ENCODE measurements at regions not wholly inside any gene's neighbourhood (a gene's known extent, or its start where the extent isn't known, plus 50 kb on each side); places are given as distances from the start of the nearest gene placed in this dataset.
"Not testable (repeated sequence)": the region's sequence is repeated elsewhere in the genome, so short reads cannot be mapped to it uniquely, and the experiment has no call there.

DNA sequence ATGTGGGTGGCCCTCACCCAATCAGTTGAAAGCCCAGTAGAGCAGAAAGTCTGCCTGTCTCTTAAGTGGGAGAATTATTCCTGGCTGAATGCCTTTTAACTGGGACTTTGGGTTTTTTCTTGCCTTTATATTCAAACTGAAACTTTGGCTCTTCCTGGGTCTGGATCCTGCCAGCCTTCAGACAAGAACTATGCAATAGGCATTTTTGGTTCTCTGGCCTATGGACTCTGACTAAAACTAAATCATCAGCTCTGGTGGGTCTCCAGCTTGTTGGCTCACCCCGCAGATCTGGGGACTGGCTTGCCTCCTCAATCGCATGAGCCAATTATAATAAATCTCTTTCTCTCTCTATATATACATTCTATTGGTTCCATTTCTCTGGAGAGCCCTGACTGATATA lies 173.0 kb upstream of the IGF1 start:
- no peak for DNase-seq

DNA sequence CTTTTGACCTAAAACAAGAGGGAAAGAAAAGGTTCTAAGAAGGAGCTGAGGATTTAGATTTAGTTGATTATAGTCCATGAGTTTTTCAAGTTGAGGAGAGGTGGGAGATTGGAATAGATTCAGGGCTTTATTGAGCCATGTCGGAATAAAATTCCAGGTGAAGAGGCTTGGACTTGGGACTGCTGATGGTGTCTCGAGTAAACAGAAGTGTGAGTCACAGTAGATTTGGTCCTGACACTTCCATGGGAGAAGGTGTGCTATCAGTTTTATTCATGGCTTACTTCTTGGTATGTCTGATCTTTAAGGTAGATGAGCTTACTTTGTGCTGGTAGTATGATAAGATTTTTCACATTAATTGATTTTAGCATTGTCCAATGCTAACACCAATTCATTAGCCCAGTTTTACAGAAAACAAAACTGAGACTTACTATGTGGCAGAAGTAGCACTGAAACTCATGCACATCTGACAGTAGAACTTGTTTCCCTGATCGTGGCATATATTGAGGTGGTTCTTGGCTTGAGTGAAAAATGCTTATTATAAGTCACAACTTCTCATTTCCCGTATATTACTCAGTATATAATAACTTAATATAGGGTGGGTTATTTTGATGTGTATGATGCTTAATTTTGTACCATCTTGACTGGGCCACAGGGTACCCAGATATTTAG lies 172.4 kb upstream of the IGF1 start:
- DNase-seq, result no peak

DNA sequence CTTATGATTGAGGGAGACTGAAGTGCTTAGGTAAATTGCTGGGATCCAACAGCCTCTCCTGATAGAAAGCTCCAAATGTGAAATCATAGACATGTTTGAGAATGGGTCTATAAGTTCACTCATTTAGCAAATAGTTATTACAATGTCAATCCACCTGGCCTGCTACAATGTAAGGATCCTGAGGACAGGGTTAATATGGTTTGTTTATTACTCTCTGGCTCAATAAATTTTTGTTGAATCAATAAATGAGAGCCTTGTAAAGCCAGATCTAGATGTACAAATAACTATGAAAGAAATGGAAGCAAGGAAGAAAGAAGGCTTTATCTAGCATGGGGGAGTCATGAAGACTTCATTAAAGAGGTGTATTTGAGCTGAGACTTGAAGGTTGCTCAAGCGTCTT lies 165.6 kb upstream of the IGF1 start:
- DNase-seq, result no peak

DNA sequence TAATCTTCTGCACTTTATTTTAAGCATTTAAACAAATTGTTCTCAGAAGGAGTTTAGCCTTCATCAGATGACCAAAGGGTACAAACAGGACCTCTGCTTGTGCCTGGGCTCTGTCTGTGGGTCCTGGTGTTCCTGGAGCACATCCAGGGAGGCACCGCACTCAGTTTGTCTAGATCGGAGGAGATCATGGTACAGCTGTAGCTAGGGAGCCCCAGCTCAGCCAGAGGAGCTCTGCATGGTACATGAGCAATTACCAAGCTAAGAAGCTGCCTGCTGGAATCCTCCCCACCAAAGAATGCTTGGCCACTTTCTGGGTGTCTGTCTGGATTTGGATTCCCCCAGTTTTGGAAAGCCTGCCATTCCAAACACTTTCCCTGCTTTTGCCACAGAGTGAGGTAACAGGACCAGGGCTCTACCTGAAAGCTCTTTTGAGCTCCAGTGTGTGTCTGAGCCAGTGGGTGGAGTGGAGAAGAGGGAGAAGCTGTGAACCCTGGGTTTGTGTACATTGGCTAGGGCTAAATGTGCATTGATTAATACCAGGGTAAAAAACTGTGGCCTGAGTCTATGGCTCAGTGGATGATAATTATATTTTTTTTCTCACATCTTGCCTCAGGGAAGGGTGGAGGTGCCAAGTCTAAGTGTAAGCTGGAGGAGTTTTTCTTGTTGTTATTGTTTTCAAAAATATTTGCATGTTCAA lies 163.7 kb upstream of the IGF1 start:
- DNase-seq, result no peak

DNA sequence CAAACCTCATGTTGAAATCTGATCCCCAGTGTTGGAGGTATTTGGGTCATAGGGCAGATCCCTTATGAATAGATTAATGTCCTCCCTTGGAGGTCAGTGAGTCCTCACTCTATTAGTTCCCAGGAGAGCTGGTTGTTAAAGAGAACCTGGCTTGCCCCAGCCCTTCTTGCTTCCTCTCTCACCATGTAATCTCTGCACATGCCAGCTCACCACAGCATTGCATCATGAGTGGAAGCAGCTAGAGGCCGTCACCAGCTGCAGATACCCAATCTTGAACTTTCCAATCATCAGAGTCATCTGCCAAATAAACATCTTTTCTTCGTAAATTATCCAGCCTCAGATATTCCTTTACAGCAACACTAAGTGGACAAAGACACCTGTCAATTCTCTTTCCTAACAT lies 161.8 kb upstream of the IGF1 start:
- DNase-seq, result no peak

DNA sequence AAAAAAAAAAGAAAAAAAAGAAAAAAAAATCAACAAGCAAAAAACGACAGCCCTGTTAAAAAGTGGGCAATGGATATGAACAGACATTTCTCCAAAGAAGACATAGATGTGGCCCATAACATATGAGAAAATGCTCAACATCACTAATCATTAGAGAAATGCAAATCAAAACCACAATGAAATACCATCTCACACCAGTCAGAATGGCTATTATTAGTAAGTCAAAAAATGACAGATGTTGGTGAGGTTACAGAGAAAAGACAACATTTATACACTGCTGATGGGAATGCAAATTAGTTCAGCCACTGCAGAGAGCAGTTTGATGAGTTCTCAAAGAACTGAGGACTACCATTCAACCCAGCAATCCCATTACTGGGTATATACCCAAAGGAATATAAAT lies 160.3 kb upstream of the IGF1 start:
- DNase-seq, result not testable (repeated sequence)

DNA sequence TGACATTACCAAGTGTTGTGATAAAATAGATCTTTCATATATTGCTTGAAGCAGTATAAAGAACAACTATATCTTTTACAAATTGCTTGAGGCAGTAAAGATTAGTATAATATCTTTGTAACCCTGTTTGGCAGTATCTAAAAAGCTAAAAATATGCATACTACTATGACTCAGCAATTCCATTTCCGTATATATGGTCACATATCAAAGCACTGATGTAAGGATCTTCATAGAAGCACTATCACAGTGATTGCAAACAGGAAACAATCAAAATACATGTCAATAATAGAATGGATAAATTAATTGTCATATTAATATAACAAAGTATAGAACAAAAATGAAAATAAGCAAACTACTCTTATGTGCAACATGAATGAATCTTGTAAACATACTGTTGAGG lies 158.4 kb upstream of the IGF1 start:
- DNase-seq, result no peak

DNA sequence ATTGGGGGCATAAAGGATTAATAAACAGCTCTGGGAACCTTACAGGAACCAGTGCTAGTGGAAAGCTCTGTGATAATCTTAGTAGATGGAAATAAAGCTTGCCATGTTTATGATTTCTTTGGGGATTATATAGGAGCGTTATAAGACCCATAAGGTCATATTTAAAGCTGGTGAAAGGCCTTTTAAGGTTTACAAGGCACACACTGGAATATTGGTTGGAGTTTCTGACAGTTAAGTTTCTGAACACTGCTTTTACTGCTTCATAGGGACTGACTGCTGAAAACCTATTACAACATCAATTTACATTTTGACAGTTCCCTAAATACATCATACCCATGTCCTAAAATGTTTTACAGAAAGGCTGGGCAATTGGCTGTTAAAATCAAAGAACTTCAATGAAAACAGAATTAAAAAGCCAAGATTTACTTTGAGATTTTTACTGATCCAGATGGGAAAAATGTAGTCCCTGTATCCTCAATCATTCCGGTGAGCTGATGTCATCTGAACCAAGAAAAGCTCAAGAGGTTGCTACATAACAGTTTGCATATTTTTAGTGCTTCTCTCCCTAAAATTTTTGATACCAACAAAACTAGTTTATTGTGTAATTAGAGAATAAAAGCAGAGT lies 153.7 kb upstream of the IGF1 start:
- DNase-seq, result no peak

DNA sequence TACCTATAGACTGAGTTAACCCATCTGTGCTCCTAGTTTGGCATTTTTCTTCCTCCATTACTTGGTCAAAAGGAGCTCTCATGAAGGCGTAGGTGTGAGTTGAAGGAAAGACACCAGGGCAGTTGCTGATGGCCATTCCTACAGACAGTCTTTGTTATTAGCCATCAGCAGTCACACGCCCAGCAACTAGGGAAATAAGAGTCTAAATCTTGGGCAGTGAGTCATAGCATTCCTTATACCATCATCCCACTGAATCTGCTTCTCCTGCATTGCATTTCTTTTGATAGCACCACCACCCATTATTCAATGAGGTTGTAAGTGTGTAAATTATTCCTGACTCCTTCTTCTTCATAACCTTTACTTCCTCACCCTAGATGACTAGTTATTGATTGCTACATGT lies 150.9 kb upstream of the IGF1 start:
- no peak for DNase-seq

DNA sequence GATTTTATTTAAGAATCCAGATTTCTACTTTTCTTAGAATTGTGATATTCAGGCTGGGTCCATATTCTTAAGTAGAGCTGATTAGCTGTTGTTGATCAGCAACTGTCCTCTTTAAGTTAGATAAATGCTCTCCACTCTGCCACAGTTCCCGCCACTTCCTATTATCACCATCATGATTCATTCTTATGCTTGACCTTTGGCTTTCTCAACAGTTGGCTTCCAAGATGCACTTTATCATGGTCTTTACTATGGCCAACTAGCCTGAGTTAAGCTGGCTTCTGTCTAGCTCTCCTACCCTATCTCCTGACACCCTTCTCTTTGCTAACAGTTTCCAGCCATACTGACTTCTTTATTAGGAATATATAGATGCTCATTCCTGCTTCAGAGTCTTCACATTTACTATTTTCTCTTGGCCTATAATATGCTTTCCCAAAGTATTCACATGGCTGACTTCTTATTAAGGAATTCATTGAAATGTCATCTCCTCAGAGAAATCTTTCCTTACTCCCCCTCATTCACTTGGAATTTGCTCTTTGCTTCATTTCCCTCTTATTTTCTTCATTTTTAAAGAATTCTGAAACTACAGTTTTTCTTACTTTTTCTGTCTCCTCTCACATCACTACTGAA lies 149.0 kb upstream of the IGF1 start:
- DNase-seq, result no peak

DNA sequence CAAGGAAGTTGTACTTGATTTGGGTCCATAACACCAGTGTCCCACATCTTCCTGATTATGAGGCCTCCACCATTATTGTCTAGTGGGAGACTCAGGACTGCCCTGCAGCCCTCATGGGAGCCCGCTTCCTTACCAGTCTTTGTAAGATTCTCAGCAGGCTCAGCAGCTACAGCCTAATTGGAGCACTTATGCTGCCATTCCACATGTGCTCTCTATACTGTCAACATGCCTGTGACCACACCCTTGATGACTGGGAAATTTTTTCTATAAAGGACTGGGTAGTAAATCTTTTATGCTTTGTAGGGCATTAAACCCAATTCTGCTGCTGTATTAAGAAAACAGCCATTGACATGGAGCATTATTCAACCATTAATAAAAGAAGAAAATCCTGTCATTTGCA lies 145.5 kb upstream of the IGF1 start:
- no peak for DNase-seq

DNA sequence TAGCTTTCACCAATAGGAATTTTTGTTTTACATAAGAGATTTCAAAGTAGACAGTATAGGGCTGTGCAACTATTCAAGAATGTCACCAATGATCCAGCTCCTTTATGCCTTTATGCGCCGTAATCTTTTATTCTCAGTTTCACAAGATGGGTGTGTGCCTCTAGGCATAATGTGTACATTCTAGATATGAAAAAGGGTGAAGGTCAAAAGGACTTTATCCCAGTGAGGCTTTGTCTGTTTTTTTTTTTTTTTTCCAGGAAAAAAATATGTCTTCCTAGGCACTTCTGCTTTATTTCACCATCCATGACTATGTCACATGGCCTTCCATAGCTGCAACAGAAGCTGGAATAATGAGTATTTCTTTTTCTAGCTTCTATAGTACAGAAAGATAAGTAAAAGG lies 142.3 kb upstream of the IGF1 start:
- peak; percentile 1 for DNase-seq

DNA sequence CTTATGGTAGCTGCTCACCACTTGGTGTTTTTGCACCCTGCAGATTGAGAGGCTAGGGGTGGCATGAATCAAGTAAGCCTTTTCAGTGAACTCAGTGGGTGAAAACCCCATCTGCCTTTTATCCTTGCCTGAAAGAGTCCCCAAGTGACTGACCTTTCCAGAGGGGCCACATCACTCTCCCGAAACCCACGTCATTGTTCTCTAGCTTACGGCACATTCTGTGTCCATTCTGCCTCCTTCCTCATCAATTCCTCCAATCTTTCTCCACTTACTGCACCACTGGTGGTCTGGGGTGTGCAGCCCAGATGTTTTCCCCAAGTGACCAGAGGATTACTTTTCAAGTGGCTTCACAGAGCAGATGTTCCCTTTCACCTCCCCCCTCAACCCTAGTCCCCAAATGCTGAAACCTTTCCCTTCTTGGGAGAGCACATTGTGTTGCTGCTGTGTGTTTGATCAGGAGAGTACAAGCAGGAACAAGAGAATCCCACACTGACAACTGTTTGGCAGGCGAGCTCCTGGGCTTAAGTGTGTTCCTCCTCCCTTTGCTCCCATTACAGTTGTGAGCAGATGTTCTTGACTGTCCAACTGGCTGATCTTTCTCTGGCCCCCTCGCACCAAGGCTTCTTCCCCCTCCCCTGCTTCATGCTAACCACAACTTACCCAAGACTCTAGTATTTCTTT lies 138.0 kb upstream of the IGF1 start:
- DNase-seq, result no peak

DNA sequence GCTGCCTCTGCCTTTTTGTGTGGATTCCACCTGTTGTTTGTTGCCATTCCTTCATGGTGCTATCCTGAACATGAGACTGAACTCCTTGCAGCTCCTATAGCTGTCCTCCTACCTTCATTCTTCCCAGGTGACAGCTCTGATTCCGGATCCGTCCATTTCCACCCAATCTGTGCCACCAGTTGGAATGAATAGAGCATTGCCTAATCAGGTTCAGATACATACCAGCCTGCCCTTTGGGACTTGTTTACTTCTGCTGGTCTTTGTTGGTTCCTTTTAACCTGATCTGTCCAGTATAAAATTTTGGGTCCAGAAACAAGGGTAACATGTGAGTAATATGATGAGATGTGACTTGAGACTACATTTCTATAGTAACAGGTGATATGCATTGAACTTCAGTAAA lies 136.3 kb upstream of the IGF1 start:
- DNase-seq, result no peak

DNA sequence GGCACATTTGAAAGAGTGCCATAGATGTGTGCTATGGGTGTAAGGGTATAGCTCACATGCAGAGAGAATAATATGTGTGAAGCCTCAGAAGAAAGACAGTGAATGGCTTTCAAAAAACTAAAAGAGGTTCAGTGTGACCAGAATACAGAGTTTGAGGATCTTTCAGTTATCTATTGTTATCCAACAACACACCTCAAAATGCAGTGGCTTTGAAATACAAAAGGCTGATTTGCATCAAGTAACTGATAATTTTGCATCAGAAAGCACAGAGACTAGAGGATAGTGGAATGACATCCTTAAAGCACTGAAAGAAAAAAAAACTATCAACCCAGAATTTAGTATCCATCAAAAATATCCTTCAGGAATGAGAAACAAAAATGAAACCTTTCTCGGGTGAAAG lies 131.6 kb upstream of the IGF1 start:
- DNase-seq, result no peak

DNA sequence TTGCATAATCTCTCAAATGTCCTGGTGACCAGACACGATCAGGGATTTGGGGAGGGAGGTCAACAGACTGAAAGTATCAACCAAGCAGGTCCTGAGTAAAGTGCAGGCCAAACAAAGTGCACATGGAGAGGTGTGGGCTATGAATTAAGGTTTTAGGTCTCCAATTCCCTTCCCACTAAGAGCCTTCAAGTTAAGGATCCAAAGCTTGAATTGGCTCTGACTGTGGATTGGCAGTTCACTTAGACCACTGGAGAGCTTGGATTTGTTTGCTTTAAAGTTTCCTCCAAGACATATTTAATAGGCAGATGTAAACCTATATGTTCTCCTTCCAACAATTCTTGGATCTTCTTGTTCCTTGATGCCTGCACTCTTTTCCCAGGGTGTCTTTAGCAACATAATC lies 129.6 kb upstream of the IGF1 start:
- DNase-seq, result no peak

DNA sequence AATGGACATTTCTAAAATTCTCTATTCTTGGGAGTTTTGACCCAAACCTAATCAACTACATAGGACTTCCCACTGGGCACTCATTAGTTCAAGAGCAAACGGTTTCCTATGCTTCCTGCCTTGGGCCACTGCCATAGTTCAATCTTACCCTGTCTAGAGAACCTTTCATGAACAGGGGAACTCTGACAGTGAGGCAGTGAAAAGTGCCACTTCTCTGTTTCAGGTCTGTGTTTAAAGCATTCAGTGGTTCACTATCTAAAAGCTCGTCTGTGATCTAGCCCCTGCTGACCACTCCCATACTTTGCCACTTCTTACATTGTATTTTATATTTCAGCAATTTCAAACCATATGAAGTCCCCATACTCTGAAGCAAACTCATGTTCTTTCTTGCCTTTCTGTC lies 122.7 kb upstream of the IGF1 start:
- DNase-seq, result no peak

DNA sequence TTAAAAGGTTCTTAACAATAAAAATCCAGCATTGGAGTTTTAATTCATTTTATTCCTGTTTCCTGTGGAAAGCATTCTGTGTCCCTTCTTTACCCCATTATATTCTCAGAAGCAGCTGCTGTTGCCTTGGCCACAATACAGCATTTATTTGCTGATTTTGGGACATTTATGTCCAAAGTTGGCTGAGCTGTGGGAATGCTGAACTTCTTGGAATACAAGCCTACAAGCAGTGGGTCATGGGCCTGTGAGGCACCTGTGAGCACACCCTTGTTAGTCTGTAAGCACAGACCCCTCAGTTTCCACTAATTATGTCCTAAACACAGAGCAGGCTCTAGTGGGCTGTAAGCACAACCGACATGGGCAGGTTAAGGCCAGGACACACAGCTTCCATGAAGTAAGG lies 122.2 kb upstream of the IGF1 start:
- no peak for DNase-seq

DNA sequence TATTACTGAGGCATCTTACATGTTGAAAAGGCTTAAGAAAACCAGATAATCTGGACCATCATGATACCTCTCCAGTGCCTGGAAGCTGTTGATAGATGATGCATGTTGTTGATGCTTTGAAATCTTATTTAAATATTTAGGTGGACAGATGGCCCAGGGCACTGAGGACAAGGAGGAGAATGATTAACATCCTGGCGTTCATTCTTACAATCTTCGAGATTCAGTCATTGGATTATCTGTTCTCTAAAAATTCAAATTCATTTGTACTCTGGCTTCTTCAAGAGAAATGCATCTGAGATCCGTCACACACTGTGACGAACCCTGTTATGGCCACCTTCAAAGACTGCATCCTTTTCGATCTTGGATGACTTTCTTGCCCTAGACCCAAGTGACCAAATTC lies 121.3 kb upstream of the IGF1 start:
- no peak for DNase-seq

DNA sequence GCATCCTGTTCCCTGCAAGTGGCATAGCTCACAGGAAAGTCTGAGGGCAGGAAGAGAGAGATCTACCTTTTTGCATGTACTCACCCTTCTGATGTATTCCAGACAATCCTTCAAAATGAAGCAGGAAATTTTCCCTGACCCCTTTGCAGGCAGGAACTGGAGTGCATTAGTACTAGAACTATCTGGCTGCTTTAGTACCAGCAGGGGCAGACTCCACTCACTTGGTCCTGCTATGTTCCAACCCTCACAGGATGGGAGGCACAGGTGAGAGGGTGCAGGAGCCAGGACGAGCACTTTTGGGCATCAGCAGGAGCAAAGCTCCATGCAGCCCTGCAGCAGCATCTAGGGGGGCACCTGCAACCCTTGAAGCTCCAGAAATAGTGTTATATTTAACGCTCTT lies 116.3 kb upstream of the IGF1 start:
- no peak for DNase-seq

DNA sequence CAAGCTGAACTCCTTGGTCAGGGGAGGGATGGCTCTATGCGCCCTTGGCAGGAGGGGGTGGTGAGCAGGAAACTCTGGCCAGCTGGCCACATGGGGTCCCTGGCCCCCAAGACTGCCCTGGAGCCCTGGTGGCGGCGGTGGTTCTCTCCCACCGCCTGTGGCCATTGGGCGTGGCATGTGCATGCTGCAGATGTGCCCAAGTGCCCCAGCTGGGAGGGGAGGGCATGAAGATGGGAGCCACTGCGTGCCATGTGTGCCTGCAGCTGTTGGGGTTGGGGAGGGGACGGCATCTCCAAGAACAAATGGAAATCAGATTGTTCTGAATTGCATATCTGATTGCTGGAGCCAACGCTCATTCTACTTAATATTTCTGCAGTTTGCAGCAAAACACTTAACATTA lies 115.7 kb upstream of the IGF1 start:
- no peak for DNase-seq

DNA sequence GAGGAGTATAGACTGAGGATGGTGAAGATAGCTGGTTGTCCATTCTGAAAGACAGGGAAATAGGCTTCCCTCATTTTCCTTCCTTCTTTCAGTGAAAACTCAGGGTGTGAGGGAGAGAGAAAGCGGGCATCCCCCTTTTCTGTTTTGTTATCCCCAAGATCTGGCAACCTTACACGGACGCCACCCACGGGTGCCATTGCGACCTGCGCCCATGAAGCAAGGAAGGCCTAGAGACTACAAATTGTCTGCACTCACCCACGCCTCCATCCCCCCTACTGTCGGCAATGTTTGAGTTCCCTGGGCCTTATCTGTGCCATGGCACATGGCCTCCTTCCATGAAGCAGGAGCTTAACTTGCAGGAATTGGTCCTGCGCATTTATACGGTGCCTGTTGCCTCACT lies 115.0 kb upstream of the IGF1 start:
- DNase-seq, result no peak

DNA sequence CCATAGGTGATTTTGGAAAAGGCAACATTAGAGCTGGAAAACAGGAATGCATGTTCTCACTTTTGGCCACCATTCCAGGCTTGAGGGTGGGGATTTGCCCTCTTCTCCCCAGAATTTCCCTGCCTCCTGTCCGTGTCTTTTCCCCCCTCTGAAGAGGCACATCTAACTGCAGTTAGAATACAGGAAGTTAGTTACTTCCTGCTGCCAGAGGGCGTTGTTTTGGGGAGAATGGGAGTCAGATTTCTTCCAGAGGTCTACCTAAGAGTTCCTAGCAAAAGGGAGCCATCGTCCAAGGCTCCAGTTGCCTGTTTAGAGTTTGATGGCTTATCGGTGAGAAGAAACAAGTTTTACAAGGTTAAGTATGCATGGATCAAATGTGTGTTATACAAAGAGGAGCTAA lies 112.8 kb upstream of the IGF1 start:
- DNase-seq, result no peak

DNA sequence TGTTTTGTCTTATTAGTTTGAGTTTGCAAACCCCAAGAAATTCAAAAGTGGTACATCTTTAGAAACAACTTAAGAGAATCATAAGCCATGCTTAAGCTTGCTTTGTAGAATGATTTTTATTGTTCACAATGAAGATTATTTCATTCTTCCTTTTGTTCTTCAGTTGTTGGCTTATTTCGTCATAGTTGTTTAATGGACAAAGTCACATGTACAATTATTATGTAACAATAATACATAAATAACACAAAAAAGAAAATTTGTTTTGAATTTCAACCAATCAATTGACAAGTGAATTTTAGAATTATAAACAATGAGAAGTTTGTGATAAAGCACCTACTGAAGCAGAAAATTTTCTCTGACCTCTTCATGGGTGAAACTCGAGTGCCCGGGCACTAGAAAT lies 111.8 kb upstream of the IGF1 start:
- DNase-seq, result no peak
